KMS-11 (cell line): ENCODE measurements at regions not wholly inside any gene's neighbourhood (a gene's known extent, or its start where the extent isn't known, plus 50 kb on each side); places are given as distances from the start of the nearest gene placed in this dataset.
"Not testable (repeated sequence)": the region's sequence is repeated elsewhere in the genome, so short reads cannot be mapped to it uniquely, and the experiment has no call there.

ENCODE experiments used
- H2AFZ ChIP-seq: fragments of 200-600 bp; sonication (generic); 2 replicates; pipeline ENCODE4 v1.6.1; 2016; ENCODE audit warnings: antibody characterized with exemption, mixed run types, low read depth
- H3K27ac ChIP-seq: fragments of 200-600 bp; sonication (generic); 2 replicates; pipeline ENCODE4 v1.6.1; 2016; ENCODE audit warnings: mild to moderate bottlenecking, mixed run types
- H3K27me3 ChIP-seq: fragments of 200-600 bp; sonication (generic); 2 replicates; pipeline ENCODE4 v1.6.1; 2017; ENCODE audit warnings: mild to moderate bottlenecking, low read depth, mixed run types, moderate library complexity; ENCODE audit not compliant: insufficient read depth
- H3K36me3 ChIP-seq: fragments of 200-600 bp; sonication (generic); 2 replicates; pipeline ENCODE4 v1.6.1; 2017; ENCODE audit warnings: mild to moderate bottlenecking, mixed run types; ENCODE audit not compliant: insufficient read depth
- H3K4me1 ChIP-seq: fragments of 200-600 bp; sonication (generic); 2 replicates; pipeline ENCODE4 v1.6.1; 2016; ENCODE audit warnings: mild to moderate bottlenecking, low read depth, mixed run types; ENCODE audit not compliant: poor library complexity, severe bottlenecking
- H3K4me2 ChIP-seq: fragments of 200-600 bp; sonication (generic); 2 replicates; pipeline ENCODE4 v1.7.0; 2016; ENCODE audit warnings: mild to moderate bottlenecking, mixed run types
- H3K4me3 ChIP-seq: fragments of 200-600 bp; sonication (generic); IDR thresholded peaks from 2 replicates; pipeline ENCODE4 v1.6.1; 2017; ENCODE audit warnings: low read depth, low read length, mixed read lengths; ENCODE audit not compliant: insufficient read depth
- H3K79me2 ChIP-seq: fragments of 200-600 bp; sonication (generic); 2 replicates; pipeline ENCODE4 v1.6.1; 2016; ENCODE audit warnings: low read depth, mixed run types; ENCODE audit not compliant: insufficient read depth
- H3K9ac ChIP-seq: fragments of 200-600 bp; sonication (generic); 2 replicates; pipeline ENCODE4 v1.6.1; 2016; ENCODE audit warnings: mild to moderate bottlenecking, mixed run types
- H4K20me1 ChIP-seq: fragments of 200-600 bp; sonication (generic); 2 replicates; pipeline ENCODE4 v1.6.1; 2016; ENCODE audit warnings: mild to moderate bottlenecking, mixed run types; ENCODE audit not compliant: insufficient read depth
- TF ChIP-seq, protein P1 (sequence below): fragments of 200-600 bp; sonication (generic); conservative IDR thresholded peaks from 2 replicates; pipeline ENCODE4 v1.6.1; 2017; ENCODE audit warnings: low read depth, mild to moderate bottlenecking, antibody characterized with exemption, low read length, moderate library complexity, mixed read lengths

DNA sequence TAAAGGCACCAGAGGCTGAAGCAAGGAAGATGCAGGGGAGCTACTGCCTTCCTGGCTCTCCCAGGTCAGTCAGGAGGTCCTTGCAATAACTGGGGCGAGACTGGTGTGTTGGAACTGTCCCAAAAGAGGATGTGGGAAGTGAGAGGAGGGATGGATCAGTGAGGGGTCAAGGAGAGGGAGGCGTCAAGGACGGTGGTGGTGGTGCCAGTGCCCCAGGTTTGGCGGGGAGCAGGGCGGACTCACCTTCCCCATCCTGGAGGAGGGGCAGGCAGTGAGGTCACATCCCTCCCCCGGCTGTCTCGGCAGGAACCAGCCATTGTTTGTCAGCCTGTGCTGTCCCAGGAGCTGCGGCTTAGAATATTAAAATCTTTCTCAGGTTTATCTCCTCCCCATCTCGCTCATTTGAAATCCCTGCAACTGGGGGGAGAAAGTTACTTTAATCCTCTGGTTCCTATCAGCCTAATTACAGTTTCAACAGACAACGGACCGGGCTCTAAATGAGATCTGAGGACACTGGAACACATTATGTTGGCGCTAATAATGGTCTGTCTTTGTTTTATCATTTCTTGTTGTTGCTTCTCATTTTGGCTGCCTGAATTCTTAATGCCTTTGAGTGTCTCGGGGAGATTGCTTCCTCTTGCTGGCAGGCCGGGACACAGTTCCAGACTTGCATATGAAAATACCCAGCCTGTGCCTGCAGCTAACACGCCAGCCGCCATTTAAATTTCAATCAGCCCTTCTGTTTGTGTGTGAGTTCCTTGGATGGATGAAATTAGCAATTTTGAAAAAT, 387.5 kb downstream of the RPS24 start:
- TF ChIP-seq, protein P1, sequence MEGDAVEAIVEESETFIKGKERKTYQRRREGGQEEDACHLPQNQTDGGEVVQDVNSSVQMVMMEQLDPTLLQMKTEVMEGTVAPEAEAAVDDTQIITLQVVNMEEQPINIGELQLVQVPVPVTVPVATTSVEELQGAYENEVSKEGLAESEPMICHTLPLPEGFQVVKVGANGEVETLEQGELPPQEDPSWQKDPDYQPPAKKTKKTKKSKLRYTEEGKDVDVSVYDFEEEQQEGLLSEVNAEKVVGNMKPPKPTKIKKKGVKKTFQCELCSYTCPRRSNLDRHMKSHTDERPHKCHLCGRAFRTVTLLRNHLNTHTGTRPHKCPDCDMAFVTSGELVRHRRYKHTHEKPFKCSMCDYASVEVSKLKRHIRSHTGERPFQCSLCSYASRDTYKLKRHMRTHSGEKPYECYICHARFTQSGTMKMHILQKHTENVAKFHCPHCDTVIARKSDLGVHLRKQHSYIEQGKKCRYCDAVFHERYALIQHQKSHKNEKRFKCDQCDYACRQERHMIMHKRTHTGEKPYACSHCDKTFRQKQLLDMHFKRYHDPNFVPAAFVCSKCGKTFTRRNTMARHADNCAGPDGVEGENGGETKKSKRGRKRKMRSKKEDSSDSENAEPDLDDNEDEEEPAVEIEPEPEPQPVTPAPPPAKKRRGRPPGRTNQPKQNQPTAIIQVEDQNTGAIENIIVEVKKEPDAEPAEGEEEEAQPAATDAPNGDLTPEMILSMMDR = no peak

DNA sequence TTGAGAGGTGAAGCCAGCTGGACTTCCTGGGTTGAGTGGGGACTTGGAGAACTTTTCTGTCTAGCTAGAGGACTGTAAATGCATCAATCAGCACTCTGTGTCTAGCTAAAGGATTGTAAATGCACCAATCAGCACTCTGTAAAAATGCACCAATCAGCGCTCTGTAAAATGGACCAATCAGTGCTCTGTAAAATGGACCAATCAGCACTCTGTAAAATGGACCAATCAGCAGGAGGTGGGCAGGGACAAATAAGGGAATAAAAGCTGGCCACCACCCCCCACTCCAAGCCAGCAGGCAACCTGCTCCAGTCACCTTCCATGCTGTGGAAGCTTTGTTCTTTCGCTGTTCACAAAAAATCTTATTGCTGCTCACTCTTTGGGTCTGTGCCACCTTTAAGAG, 390.4 kb downstream of the RPS24 start:
- H3K4me2 ChIP-seq, H3K9ac ChIP-seq, H4K20me1 ChIP-seq, H3K4me3 ChIP-seq, H3K27me3 ChIP-seq, H3K4me1 ChIP-seq, H3K27ac ChIP-seq, H3K79me2 ChIP-seq, H2AFZ ChIP-seq, H3K36me3 ChIP-seq: not testable (repeated sequence)

More for the DNA sequence above, 387.5 kb downstream of the RPS24 start:
- no peak overlapping the region for H3K27ac ChIP-seq
- no peaks in the 10 kb centered on the region for H3K79me2 ChIP-seq
- no peaks in the 10 kb centered on the region for H3K27me3 ChIP-seq
- H3K4me3 ChIP-seq = no peak overlapping the region
- H3K36me3 ChIP-seq = no peaks in the 10 kb centered on the region
- H3K4me2 ChIP-seq = no peak overlapping the region
- no peak overlapping the region for H3K9ac ChIP-seq
- no peaks in the 10 kb centered on the region for H3K4me1 ChIP-seq
- H4K20me1 ChIP-seq = no peaks in the 10 kb centered on the region
- H2AFZ ChIP-seq = no peak overlapping the region

DNA sequence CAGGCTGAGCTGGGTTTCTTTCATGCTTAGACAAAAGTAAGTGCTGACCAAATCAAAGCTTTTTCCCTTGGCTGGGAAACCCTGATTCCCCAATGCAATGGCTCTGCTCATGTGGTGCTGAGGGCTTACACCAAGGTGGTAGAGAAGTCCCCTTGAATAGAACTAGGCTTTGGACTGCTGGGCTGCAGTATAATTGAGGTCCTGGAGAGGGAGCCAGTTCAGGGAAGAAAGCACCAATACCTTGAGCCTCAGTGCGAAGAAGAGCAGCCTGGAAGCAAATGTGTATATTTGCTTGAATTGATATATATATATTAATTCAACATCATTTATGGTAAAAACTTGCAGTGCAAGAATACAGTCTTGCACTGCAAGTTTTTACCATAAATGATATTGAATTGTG, 391.1 kb downstream of the RPS24 start:
- H2AFZ ChIP-seq = no peak overlapping the region
- H3K4me3 ChIP-seq = no peak overlapping the region
- TF ChIP-seq, protein P1 = no peak
- H3K9ac ChIP-seq = no peak overlapping the region
- no peaks in the 10 kb centered on the region for H3K4me1 ChIP-seq
- H3K27me3 ChIP-seq = no peaks in the 10 kb centered on the region
- no peak overlapping the region for H3K27ac ChIP-seq
- H3K79me2 ChIP-seq = no peaks in the 10 kb centered on the region
- no peaks in the 10 kb centered on the region for H4K20me1 ChIP-seq
- no peaks in the 10 kb centered on the region for H3K36me3 ChIP-seq
- H3K4me2 ChIP-seq = no peak overlapping the region

DNA sequence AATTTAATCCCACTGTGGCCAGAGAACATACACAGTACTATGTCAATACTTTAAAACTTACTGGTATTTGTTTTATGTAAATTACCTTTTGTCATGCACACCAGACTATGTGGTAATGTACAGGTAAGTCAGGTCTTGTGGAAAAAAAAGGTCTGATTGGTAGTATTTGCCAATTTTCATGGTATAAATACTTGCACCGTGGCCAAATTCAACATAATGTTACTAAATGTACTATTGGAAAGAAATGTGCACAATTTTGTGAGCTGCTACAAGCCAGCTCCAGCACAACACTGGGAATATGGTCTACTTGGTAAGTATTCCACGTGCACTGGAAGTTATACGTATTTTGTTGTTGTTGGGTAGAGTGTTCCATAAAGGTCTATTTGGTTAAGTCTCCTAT, 392.5 kb downstream of the RPS24 start:
- Histone ChIP-seq H3K4me1 (no peaks in the 10 kb centered on the region), H4K20me1 (no peaks in the 10 kb centered on the region), H3K79me2 (no peaks in the 10 kb centered on the region), H3K9ac (no peak overlapping the region), H3K27ac (no peak overlapping the region), H2AFZ (no peak overlapping the region), H3K4me2 (no peak overlapping the region), H3K4me3 (no peak overlapping the region), H3K27me3 (no peaks in the 10 kb centered on the region), H3K36me3 (no peaks in the 10 kb centered on the region)
- TF ChIP-seq, protein P1 = no peak

DNA sequence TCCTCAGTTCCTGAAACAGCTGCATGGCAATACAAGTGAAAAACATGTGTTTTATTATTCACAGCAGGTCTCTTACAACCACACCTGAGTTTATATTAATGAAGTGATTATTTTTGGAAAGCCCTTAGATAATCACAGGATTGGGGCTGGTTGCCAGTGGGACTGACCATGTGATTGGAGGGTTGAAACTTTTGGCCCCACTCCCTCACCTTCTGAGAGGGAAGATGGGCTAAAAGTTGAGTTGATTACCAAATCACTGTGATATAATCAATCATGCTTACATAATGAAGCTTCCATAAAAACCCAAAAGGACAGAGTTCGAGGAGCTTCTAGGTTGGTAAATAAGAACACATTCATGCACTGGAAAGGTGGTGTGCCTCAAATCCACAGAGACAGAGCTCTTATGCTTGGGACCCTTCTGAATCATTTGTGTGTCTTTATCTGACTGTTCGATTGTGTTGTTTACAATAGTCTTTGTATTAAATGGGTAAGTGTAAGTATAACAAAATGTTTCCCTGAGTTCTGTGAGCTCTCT, 393.9 kb downstream of the RPS24 start:
- Histone ChIP-seq H3K27me3 (no peaks in the 10 kb centered on the region), H3K4me3 (no peak overlapping the region), H3K27ac (no peak overlapping the region), H3K9ac (no peak overlapping the region), H3K36me3 (no peaks in the 10 kb centered on the region), H3K4me1 (no peaks in the 10 kb centered on the region), H4K20me1 (no peaks in the 10 kb centered on the region), H2AFZ (no peak overlapping the region), H3K4me2 (no peak overlapping the region), H3K79me2 (no peaks in the 10 kb centered on the region)
- TF ChIP-seq, protein P1 = no peak
